ENCODE measurements at regions not wholly inside any gene's neighbourhood (a gene's known extent, or its start where the extent isn't known, plus 50 kb on each side); places are given as distances from the start of the nearest gene placed in this dataset.

DNA sequence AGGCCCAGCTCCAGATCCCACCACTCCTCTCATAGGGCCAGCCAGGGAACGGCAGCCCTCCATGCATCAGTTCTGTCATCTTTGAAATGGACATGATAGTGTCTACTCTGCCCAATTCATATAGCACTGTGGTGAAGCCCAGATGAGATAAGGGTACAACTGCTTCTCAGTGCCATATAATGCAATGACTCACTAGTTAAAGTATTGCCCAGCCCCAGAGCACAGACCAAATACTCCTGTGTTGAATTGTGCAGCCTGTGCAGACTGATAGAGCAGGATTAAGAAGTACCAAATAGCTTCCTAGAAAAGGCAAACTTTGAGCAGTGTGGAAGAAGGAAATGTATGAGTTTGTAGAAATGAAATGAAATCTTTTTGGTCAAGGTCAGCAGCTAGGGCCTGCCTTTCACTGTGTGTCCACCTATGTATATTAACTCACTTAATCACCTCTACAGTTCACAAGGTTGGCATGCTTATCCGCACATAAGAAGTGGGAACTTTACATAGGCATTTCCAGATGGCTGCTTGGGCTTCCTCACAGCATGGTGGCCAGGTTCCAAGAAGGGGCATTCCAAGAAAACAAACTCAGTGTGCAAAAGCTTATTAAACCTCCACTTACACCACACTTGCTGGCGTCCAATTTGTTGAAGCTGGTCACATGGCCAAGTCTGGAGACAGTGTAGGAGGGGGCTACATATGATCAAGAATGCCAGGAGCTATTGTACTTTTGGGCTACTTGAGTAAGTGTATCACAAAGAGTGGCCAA is 102.8 kb upstream of the COPS8 start:
- DNase-seq = no peak
- ATAC-seq = no peak
- Mint-ChIP-seq H3K4me3 (no peak overlapping the region), H3K4me1 (no peaks in the 10 kb centered on the region), H3K27ac (no peak overlapping the region), H3K36me3 (peaks cover 0 to 12% (median 0%) of the 10 kb centered on the region in 5 donors), H3K9me3 (peaks cover 0 to 35% (median 14%) of the 10 kb centered on the region in 11 donors), H3K27me3 (peaks cover 0 to 19% (median 13%) of the 10 kb centered on the region in 5 donors)
- Histone ChIP-seq H3K4me1 (ENCODE audit: control insufficient read depth in 2 of 2, insufficient read depth in 2 of 2, low read length in 2 of 2) (no peaks in the 10 kb centered on the region), H3K27me3 (ENCODE audit: control insufficient read depth in 2 of 2, insufficient read depth in 2 of 2, low read length in 2 of 2) (peaks cover 0 to 1% of the 10 kb centered on the region in 2 donors), H3K9me3 (ENCODE audit: control insufficient read depth in 2 of 3, low read length in 3 of 3) (peaks cover 0 to 7% (median 4%) of the 10 kb centered on the region in 3 experiments), H3K27ac (ENCODE audit: low read depth, low read length) (no peak overlapping the region), H3K4me3 (ENCODE audit: low read length) (no peak overlapping the region), H3K36me3 (ENCODE audit: control insufficient read depth in 2 of 3, insufficient read depth in 3 of 3, low read length in 3 of 3) (no peaks in the 10 kb centered on the region)
- ChIA-PET POLR2A (no interaction called here), CTCF (no interaction called here)
- intact Hi-C loops (cut with micrococcal nuclease) = no loop called here

DNA sequence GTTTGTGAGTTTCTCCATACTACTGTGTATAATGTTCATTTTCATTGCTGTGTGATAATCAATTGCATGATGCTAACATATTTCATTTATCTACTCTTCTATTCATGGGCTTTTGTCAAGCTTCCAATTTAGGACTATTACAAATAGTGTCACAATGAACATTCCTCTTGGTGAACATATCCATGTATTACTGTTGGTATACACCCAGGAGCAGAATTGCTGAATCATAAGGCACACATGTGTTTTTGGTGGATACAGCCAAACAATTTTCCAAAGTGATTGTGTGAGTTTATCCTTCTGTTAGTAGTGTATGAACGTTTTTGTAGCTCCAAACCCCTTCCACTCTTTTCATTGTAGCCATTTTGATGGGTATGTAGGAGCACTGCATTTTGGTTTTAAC is 101.6 kb upstream of the COPS8 start:
- intact Hi-C loops (cut with micrococcal nuclease) = no loop called here
- no peak overlapping the region for H3K27ac Mint-ChIP-seq
- Histone ChIP-seq H3K36me3 (ENCODE audit: control insufficient read depth in 2 of 3, insufficient read depth in 3 of 3, low read length in 3 of 3) (no peaks in the 10 kb centered on the region), H3K9me3 (ENCODE audit: control insufficient read depth in 2 of 3, low read length in 3 of 3) (peaks cover 0 to 7% (median 4%) of the 10 kb centered on the region in 3 experiments), H3K4me1 (ENCODE audit: control insufficient read depth in 2 of 2, insufficient read depth in 2 of 2, low read length in 2 of 2) (no peaks in the 10 kb centered on the region), H3K4me3 (ENCODE audit: low read length) (no peak overlapping the region), H3K27me3 (ENCODE audit: control insufficient read depth in 2 of 2, insufficient read depth in 2 of 2, low read length in 2 of 2) (no peaks in the 10 kb centered on the region), H3K27ac (ENCODE audit: low read depth, low read length) (no peak overlapping the region)
- ATAC-seq = no peak
- DNase-seq = no peak
- ChIA-PET POLR2A (no interaction called here), CTCF (no interaction called here)
- peaks cover 3 to 26% (median 17%) of the 10 kb centered on the region in 5 donors for H3K27me3 Mint-ChIP-seq
- peaks cover 0 to 35% (median 14%) of the 10 kb centered on the region in 11 donors for H3K9me3 Mint-ChIP-seq
- H3K4me3 Mint-ChIP-seq = no peak overlapping the region
- no peaks in the 10 kb centered on the region for H3K4me1 Mint-ChIP-seq
- H3K36me3 Mint-ChIP-seq = peaks cover 0 to 12% (median 0%) of the 10 kb centered on the region in 5 donors

DNA sequence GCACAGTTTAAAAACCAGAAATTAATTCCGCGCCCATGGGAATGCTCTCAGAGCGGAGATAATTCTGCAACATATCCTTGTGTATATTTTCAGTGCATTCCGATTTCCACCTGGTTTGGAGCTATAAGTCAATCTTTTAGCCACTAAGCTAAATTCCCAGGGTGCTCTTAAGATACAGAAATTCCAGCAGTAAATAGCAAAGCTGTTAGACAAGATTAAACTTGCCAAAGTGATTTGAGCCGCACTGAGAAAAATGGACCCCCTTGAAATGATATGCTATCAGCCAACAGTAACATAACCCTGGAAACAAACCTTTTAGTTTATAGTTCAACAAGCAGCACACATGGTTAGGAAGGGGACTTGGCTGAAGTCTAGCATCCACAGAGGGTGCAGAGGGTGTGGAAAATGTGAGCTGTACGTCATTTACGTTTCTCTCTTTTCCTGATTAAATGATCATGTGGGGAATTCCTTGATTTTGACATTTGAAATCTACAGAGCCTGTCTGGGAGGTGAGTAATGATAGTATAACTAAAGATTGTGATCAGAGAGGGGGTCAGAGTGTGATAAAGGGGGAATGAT is 99.8 kb upstream of the COPS8 start:
- H3K9me3 ChIP-seq (ENCODE audit: control insufficient read depth in 2 of 3, low read length in 3 of 3) = peaks cover 0 to 7% (median 4%) of the 10 kb centered on the region in 3 experiments
- Mint-ChIP-seq H3K36me3 (peaks cover 0 to 12% (median 0%) of the 10 kb centered on the region in 5 donors), H3K9me3 (peaks cover 0 to 35% (median 14%) of the 10 kb centered on the region in 11 donors), H3K27me3 (peaks cover 5 to 23% (median 17%) of the 10 kb centered on the region in 5 donors), H3K4me1 (no peaks in the 10 kb centered on the region), H3K4me3 (no peak overlapping the region), H3K27ac (no peak overlapping the region)
- H3K4me1 ChIP-seq (ENCODE audit: control insufficient read depth in 2 of 2, insufficient read depth in 2 of 2, low read length in 2 of 2) = no peaks in the 10 kb centered on the region
- ChIA-PET CTCF (no interaction called here), POLR2A (no interaction called here)
- no peaks in the 10 kb centered on the region for H3K36me3 ChIP-seq (ENCODE audit: control insufficient read depth in 2 of 3, insufficient read depth in 3 of 3, low read length in 3 of 3)
- no peak overlapping the region for H3K27ac ChIP-seq (ENCODE audit: low read depth, low read length)
- no peak overlapping the region for H3K4me3 ChIP-seq (ENCODE audit: low read length)
- no peak for ATAC-seq
- H3K27me3 ChIP-seq (ENCODE audit: control insufficient read depth in 2 of 2, insufficient read depth in 2 of 2, low read length in 2 of 2) = no peaks in the 10 kb centered on the region
- intact Hi-C loops (cut with micrococcal nuclease) = no loop called here
- no peak for DNase-seq

DNA sequence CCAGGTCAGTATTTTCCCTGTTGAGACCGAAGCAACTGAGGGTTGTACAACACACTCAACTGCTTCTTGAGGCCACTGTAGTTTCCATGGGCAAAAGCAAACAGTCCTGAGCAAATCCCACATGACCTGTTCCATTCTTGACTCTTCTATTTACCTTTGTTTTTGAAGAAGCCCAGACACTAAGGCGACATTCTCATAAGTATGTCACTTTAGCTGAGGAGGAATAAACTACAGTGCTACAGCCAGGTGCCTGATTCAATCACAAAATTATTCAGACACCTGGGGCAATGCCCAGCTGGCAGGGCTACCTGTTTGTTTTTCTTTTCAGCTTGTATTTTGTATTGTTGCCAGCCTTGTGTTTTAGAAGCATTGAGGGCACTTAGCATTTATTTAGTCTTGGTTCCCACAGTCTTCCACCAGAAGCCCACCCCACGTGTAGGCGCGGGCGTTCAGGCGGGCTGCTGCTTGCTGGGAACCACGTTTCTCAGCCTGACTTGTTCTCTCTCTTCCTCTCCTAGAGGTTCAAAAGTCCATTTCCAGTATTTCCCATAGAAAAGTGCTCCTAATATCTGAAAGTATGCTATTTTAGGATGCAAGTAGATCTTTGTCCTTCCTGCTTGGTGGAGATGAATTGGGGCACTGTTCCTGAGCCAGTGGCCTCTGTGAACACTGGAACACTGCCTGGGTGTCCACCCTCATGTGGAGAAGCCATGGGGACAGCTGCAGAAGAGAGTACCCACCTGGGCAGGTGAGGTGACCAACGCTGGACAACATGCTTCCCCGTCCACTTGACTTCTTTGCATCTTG is 99.0 kb upstream of the COPS8 start:
- ATAC-seq (no peak), DNase-seq (no peak)
- Histone ChIP-seq H3K4me1 (ENCODE audit: control insufficient read depth in 2 of 2, insufficient read depth in 2 of 2, low read length in 2 of 2) (no peaks in the 10 kb centered on the region), H3K36me3 (ENCODE audit: control insufficient read depth in 2 of 3, insufficient read depth in 3 of 3, low read length in 3 of 3) (no peaks in the 10 kb centered on the region), H3K27ac (ENCODE audit: low read depth, low read length) (no peak overlapping the region), H3K4me3 (ENCODE audit: low read length) (no peak overlapping the region), H3K27me3 (ENCODE audit: control insufficient read depth in 2 of 2, insufficient read depth in 2 of 2, low read length in 2 of 2) (no peaks in the 10 kb centered on the region), H3K9me3 (ENCODE audit: control insufficient read depth in 2 of 3, low read length in 3 of 3) (peaks cover 0 to 7% (median 4%) of the 10 kb centered on the region in 3 experiments)
- H3K27ac Mint-ChIP-seq = peak overlapping the region in 1 of 9 donors; percentile 14
- peaks cover 0 to 32% (median 12%) of the 10 kb centered on the region in 11 donors for H3K9me3 Mint-ChIP-seq
- H3K4me3 Mint-ChIP-seq = no peak overlapping the region
- H3K4me1 Mint-ChIP-seq = no peaks in the 10 kb centered on the region
- peaks cover 5 to 24% (median 17%) of the 10 kb centered on the region in 5 donors for H3K27me3 Mint-ChIP-seq
- POLR2A ChIA-PET = no interaction called here
- intact Hi-C loops (cut with micrococcal nuclease) = no loop called here
- CTCF ChIA-PET = no interaction called here
- peaks cover 0 to 8% (median 0%) of the 10 kb centered on the region in 5 donors for H3K36me3 Mint-ChIP-seq

DNA sequence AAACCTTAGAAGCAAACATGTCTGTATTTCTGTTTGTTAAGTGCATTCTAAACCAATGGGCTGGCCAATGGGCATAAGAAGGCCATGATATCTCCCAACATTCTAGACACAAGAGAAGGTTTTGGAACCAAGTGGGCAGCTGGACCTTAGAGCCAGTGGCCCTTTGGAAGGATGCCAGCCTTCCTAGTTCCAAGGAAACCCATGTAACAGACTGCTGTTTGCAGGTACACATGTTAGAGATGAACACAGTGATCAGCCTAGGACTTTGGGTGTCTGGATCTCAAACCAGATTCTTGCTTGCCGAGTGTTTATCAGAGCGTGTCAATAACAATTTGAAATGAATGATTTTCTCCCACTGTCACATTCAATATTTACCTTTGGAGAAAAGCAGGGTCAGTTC is 97.5 kb upstream of the COPS8 start:
- no peaks in the 10 kb centered on the region for H3K4me1 ChIP-seq (ENCODE audit: control insufficient read depth in 2 of 2, insufficient read depth in 2 of 2, low read length in 2 of 2)
- Mint-ChIP-seq H3K27ac (no peak overlapping the region), H3K9me3 (peaks cover 0 to 19% (median 5%) of the 10 kb centered on the region in 11 donors), H3K27me3 (peaks cover 5 to 33% (median 20%) of the 10 kb centered on the region in 5 donors), H3K4me1 (no peaks in the 10 kb centered on the region), H3K4me3 (no peak overlapping the region), H3K36me3 (peaks cover 0 to 5% (median 0%) of the 10 kb centered on the region in 5 donors)
- H3K9me3 ChIP-seq (ENCODE audit: control insufficient read depth in 2 of 3, low read length in 3 of 3) = peaks cover 0 to under 1% (median under 1%) of the 10 kb centered on the region in 3 experiments
- CTCF ChIA-PET = no interaction called here
- no peak overlapping the region for H3K4me3 ChIP-seq (ENCODE audit: low read length)
- no peaks in the 10 kb centered on the region for H3K27me3 ChIP-seq (ENCODE audit: control insufficient read depth in 2 of 2, insufficient read depth in 2 of 2, low read length in 2 of 2)
- intact Hi-C loops (cut with micrococcal nuclease) = no loop called here
- no peak for ATAC-seq
- no peaks in the 10 kb centered on the region for H3K36me3 ChIP-seq (ENCODE audit: control insufficient read depth in 2 of 3, insufficient read depth in 3 of 3, low read length in 3 of 3)
- no peak overlapping the region for H3K27ac ChIP-seq (ENCODE audit: low read depth, low read length)
- POLR2A ChIA-PET = no interaction called here
- DNase-seq = no peak

DNA sequence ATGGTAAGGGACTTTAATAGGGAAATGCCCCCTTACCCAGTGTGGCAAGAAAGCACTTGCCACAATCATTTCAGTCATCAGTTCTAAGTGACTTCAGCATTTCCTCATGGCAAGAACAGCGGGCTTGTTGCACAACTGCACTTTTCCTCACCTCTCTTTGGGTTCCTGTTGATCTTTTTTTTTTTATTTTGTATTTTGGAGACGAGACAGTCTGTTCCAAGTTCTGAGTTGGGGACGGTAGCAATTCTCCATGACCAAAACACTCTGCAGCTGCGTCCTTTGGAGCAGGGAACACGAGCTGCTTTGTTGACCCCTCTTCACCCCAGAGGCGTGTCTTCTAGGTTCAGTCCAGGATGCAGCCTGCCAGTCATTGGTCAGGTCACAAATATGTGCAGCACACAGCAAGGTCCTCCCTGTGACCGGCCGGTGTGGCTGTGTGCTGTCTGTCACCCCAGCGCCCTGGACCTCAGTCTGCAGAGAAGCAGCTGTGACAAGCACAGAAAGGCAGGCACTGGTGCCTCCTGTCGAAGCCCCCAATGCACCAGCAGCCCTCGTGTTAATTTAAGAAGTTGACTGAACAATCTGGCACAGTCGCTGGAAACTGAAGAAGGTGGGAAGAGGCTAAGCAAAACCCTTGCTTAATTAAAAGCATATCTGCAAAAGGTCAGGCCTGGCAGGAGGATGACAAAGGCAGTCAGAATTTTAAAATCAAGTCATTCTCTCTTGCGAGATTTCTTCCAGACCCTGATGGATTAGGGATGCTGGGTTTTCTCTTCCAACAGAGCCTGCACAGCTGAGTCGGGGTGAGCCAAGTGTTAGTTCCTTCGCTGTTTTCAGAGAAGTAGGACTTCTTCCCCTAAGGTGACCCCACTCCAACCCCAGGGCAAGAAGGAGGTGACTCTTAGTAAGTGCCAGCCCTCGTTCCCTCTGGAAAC is 96.7 kb upstream of the COPS8 start:
- no peak overlapping the region for H3K4me3 Mint-ChIP-seq
- peak overlapping the region in 1 of 9 donors; percentile 63 for H3K27ac Mint-ChIP-seq
- ChIA-PET CTCF (no interaction called here), POLR2A (no interaction called here)
- DNase-seq (no peak), ATAC-seq (peak; percentile 45)
- no peaks in the 10 kb centered on the region for H3K4me1 Mint-ChIP-seq
- Histone ChIP-seq H3K4me3 (ENCODE audit: low read length) (no peak overlapping the region), H3K9me3 (ENCODE audit: control insufficient read depth in 2 of 3, low read length in 3 of 3) (no peaks in the 10 kb centered on the region), H3K4me1 (ENCODE audit: control insufficient read depth in 2 of 2, insufficient read depth in 2 of 2, low read length in 2 of 2) (no peaks in the 10 kb centered on the region), H3K36me3 (ENCODE audit: control insufficient read depth in 2 of 3, insufficient read depth in 3 of 3, low read length in 3 of 3) (no peaks in the 10 kb centered on the region), H3K27me3 (ENCODE audit: control insufficient read depth in 2 of 2, insufficient read depth in 2 of 2, low read length in 2 of 2) (no peaks in the 10 kb centered on the region), H3K27ac (ENCODE audit: low read depth, low read length) (no peak overlapping the region)
- peaks cover 0 to 12% (median 2%) of the 10 kb centered on the region in 11 donors for H3K9me3 Mint-ChIP-seq
- peaks cover 5 to 33% (median 21%) of the 10 kb centered on the region in 5 donors for H3K27me3 Mint-ChIP-seq
- peaks cover 0 to 5% (median 0%) of the 10 kb centered on the region in 5 donors for H3K36me3 Mint-ChIP-seq
- intact Hi-C loops (cut with micrococcal nuclease) = no loop called here
